ENCODE measurements at regions not wholly inside any gene's neighbourhood (a gene's known extent, or its start where the extent isn't known, plus 50 kb on each side); places are given as distances from the start of the nearest gene placed in this dataset.

- TF ChIP-seq, protein P1, sequence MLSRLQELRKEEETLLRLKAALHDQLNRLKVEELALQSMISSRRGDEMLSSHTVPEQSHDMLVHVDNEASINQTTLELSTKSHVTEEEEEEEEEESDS (CRISPR knock-in tag; IDR thresholded peaks at IDR 0.05; ENCODE audit: borderline replicate concordance), result no peak
- TF ChIP-seq, protein P2, sequence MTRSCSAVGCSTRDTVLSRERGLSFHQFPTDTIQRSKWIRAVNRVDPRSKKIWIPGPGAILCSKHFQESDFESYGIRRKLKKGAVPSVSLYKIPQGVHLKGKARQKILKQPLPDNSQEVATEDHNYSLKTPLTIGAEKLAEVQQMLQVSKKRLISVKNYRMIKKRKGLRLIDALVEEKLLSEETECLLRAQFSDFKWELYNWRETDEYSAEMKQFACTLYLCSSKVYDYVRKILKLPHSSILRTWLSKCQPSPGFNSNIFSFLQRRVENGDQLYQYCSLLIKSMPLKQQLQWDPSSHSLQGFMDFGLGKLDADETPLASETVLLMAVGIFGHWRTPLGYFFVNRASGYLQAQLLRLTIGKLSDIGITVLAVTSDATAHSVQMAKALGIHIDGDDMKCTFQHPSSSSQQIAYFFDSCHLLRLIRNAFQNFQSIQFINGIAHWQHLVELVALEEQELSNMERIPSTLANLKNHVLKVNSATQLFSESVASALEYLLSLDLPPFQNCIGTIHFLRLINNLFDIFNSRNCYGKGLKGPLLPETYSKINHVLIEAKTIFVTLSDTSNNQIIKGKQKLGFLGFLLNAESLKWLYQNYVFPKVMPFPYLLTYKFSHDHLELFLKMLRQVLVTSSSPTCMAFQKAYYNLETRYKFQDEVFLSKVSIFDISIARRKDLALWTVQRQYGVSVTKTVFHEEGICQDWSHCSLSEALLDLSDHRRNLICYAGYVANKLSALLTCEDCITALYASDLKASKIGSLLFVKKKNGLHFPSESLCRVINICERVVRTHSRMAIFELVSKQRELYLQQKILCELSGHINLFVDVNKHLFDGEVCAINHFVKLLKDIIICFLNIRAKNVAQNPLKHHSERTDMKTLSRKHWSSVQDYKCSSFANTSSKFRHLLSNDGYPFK (CRISPR knock-in tag; IDR thresholded peaks at IDR 0.05; ENCODE audit: borderline replicate concordance), result 0 out of 2 replicates have a peak, but pooled peaks have one; percentile 16
- TF ChIP-seq GATAD1 (CRISPR knock-in tag; IDR thresholded peaks at IDR 0.05) (peak; percentile 60; the same call in 1 of the 2 replicates), HMG20A (CRISPR knock-in tag; IDR thresholded peaks at IDR 0.05; ENCODE audit: borderline replicate concordance) (peak; percentile 71; the same call in 1 of the 2 replicates), DPF2 (CRISPR knock-in tag; IDR thresholded peaks at IDR 0.05; ENCODE audit: borderline replicate concordance, low read depth) (peak; percentile 98), ZNF546 (CRISPR knock-in tag; conservative IDR thresholded peaks at IDR 0.05) (no peak), NFE2 (CRISPR knock-in tag; IDR thresholded peaks at IDR 0.05) (no peak), ZNF567 (CRISPR knock-in tag; IDR thresholded peaks at IDR 0.05; ENCODE audit: borderline replicate concordance) (peak; percentile 33), ASH2L (IDR thresholded peaks at IDR 0.05; ENCODE audit: insufficient read length, low read depth, low read length) (peak; percentile 87), IKZF1 (IDR thresholded peaks at IDR 0.05) (no peak), ZNF317 (CRISPR knock-in tag; IDR thresholded peaks at IDR 0.05) (peak; percentile 82), TBX2 (CRISPR knock-in tag; IDR thresholded peaks at IDR 0.05; ENCODE audit: borderline replicate concordance) (peak; percentile 93), ZNF652 (CRISPR knock-in tag; IDR thresholded peaks at IDR 0.05; ENCODE audit: borderline replicate concordance, low read depth) (peak; percentile 49), HES4 (CRISPR knock-in tag; IDR thresholded peaks at IDR 0.05; ENCODE audit: borderline replicate concordance) (no peak), MLXIP (CRISPR knock-in tag; IDR thresholded peaks at IDR 0.05; ENCODE audit: borderline replicate concordance) (no peak)
- TF ChIP-seq, protein P3, sequence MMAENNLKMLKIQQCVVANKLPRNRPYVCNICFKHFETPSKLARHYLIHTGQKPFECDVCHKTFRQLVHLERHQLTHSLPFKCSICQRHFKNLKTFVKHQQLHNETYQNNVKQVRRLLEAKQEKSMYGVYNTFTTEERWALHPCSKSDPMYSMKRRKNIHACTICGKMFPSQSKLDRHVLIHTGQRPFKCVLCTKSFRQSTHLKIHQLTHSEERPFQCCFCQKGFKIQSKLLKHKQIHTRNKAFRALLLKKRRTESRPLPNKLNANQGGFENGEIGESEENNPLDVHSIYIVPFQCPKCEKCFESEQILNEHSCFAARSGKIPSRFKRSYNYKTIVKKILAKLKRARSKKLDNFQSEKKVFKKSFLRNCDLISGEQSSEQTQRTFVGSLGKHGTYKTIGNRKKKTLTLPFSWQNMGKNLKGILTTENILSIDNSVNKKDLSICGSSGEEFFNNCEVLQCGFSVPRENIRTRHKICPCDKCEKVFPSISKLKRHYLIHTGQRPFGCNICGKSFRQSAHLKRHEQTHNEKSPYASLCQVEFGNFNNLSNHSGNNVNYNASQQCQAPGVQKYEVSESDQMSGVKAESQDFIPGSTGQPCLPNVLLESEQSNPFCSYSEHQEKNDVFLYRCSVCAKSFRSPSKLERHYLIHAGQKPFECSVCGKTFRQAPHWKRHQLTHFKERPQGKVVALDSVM (CRISPR knock-in tag; IDR thresholded peaks at IDR 0.05), result no peak
- TF ChIP-seq, protein P4, sequence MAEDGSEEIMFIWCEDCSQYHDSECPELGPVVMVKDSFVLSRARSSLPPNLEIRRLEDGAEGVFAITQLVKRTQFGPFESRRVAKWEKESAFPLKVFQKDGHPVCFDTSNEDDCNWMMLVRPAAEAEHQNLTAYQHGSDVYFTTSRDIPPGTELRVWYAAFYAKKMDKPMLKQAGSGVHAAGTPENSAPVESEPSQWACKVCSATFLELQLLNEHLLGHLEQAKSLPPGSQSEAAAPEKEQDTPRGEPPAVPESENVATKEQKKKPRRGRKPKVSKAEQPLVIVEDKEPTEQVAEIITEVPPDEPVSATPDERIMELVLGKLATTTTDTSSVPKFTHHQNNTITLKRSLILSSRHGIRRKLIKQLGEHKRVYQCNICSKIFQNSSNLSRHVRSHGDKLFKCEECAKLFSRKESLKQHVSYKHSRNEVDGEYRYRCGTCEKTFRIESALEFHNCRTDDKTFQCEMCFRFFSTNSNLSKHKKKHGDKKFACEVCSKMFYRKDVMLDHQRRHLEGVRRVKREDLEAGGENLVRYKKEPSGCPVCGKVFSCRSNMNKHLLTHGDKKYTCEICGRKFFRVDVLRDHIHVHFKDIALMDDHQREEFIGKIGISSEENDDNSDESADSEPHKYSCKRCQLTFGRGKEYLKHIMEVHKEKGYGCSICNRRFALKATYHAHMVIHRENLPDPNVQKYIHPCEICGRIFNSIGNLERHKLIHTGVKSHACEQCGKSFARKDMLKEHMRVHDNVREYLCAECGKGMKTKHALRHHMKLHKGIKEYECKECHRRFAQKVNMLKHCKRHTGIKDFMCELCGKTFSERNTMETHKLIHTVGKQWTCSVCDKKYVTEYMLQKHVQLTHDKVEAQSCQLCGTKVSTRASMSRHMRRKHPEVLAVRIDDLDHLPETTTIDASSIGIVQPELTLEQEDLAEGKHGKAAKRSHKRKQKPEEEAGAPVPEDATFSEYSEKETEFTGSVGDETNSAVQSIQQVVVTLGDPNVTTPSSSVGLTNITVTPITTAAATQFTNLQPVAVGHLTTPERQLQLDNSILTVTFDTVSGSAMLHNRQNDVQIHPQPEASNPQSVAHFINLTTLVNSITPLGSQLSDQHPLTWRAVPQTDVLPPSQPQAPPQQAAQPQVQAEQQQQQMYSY (CRISPR knock-in tag; IDR thresholded peaks at IDR 0.05), result no peak; the same call in 1 of the 2 replicates
Observed at GRCh38 chr20:47973519-47974233, 188.4 kb upstream of the SULF2 start (continued).
